ENCODE measurements at regions not wholly inside any gene's neighbourhood (a gene's known extent, or its start where the extent isn't known, plus 50 kb on each side); places are given as distances from the start of the nearest gene placed in this dataset.

DNA sequence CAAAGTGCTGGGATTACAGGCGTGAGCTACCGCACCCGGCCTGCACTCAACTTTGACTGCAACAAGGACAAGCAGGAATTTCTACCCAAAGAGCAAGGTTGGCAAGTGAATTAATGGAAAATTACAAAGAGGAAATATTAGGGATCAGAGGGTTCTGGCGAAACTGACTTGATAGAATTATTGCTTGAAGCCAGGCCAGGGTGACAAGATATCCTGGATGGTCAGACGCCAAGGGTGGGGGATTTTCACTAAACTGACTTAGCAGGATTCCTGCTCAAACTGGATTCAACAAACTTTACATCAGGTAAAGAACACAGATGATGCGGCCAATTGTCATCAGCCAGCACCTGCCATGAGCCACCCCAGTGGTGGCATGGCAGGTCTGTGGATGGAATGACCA, 603.6 kb upstream of the MGMT start:
- ChIA-PET POLR2A (no interaction called here), CTCF (ENCODE audit: low intra/inter-chr PET ratio) (no interaction called here)
- TF ChIP-seq, protein P1, sequence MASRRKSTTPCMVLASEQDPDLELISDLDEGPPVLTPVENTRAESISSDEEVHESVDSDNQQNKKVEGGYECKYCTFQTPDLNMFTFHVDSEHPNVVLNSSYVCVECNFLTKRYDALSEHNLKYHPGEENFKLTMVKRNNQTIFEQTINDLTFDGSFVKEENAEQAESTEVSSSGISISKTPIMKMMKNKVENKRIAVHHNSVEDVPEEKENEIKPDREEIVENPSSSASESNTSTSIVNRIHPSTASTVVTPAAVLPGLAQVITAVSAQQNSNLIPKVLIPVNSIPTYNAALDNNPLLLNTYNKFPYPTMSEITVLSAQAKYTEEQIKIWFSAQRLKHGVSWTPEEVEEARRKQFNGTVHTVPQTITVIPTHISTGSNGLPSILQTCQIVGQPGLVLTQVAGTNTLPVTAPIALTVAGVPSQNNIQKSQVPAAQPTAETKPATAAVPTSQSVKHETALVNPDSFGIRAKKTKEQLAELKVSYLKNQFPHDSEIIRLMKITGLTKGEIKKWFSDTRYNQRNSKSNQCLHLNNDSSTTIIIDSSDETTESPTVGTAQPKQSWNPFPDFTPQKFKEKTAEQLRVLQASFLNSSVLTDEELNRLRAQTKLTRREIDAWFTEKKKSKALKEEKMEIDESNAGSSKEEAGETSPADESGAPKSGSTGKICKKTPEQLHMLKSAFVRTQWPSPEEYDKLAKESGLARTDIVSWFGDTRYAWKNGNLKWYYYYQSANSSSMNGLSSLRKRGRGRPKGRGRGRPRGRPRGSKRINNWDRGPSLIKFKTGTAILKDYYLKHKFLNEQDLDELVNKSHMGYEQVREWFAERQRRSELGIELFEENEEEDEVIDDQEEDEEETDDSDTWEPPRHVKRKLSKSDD (conservative IDR thresholded peaks at IDR 0.05; ENCODE audit: low read length), result no peak
- TF ChIP-seq, protein P2, sequence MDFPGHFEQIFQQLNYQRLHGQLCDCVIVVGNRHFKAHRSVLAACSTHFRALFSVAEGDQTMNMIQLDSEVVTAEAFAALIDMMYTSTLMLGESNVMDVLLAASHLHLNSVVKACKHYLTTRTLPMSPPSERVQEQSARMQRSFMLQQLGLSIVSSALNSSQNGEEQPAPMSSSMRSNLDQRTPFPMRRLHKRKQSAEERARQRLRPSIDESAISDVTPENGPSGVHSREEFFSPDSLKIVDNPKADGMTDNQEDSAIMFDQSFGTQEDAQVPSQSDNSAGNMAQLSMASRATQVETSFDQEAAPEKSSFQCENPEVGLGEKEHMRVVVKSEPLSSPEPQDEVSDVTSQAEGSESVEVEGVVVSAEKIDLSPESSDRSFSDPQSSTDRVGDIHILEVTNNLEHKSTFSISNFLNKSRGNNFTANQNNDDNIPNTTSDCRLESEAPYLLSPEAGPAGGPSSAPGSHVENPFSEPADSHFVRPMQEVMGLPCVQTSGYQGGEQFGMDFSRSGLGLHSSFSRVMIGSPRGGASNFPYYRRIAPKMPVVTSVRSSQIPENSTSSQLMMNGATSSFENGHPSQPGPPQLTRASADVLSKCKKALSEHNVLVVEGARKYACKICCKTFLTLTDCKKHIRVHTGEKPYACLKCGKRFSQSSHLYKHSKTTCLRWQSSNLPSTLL (IDR thresholded peaks at IDR 0.05), result no peak
- TF ChIP-seq ZNF780A (CRISPR knock-in tag; IDR thresholded peaks at IDR 0.05), result no peak
- TF ChIP-seq ADNP (tag; IDR thresholded peaks at IDR 0.05), result no peak
- TF ChIP-seq ZNF133 (CRISPR knock-in tag; IDR thresholded peaks at IDR 0.05), result no peak
- TF ChIP-seq MCM5 (IDR thresholded peaks at IDR 0.05; ENCODE audit: low read depth), result no peak
- no peak for TF ChIP-seq ZFP30 (CRISPR knock-in tag; IDR thresholded peaks at IDR 0.05; ENCODE audit: borderline replicate concordance)
- TF ChIP-seq SMARCC2 (IDR thresholded peaks at IDR 0.05; ENCODE audit: low read depth), result no peak
- TF ChIP-seq, protein P3, sequence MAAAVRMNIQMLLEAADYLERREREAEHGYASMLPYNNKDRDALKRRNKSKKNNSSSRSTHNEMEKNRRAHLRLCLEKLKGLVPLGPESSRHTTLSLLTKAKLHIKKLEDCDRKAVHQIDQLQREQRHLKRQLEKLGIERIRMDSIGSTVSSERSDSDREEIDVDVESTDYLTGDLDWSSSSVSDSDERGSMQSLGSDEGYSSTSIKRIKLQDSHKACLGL (CRISPR knock-in tag; IDR thresholded peaks at IDR 0.05; ENCODE audit: borderline replicate concordance, poor library complexity, severe bottlenecking), result no peak
- no peak for TF ChIP-seq CHD1 (IDR thresholded peaks at IDR 0.05; ENCODE audit: low read length)
- TF ChIP-seq SETDB1 (IDR thresholded peaks at IDR 0.05; ENCODE audit: low read length), result no peak
- TF ChIP-seq FOXJ3 (CRISPR knock-in tag; IDR thresholded peaks at IDR 0.05), result no peak
- no peak for TF ChIP-seq DMBX1 (CRISPR knock-in tag; IDR thresholded peaks at IDR 0.05; ENCODE audit: borderline replicate concordance)
- TF ChIP-seq, protein P4, sequence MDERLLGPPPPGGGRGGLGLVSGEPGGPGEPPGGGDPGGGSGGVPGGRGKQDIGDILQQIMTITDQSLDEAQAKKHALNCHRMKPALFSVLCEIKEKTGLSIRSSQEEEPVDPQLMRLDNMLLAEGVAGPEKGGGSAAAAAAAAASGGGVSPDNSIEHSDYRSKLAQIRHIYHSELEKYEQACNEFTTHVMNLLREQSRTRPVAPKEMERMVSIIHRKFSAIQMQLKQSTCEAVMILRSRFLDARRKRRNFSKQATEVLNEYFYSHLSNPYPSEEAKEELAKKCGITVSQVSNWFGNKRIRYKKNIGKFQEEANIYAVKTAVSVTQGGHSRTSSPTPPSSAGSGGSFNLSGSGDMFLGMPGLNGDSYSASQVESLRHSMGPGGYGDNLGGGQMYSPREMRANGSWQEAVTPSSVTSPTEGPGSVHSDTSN (CRISPR knock-in tag; IDR thresholded peaks at IDR 0.05; ENCODE audit: low read depth), result no peak
- TF ChIP-seq, protein P4 (tag; conservative IDR thresholded peaks at IDR 0.05; ENCODE audit: low read depth), result no peak
- no peak for TF ChIP-seq MAFF (IDR thresholded peaks at IDR 0.05; ENCODE audit: low read length)
- TF ChIP-seq ZNF253 (CRISPR knock-in tag; conservative IDR thresholded peaks at IDR 0.05), result no peak

More for the DNA sequence above, 603.6 kb upstream of the MGMT start:
- ATAC-seq, result no peak
- 0% methylated on average over 5 of the region's 6 CpGs for WGBS (ENCODE audit: insufficient coverage, low coverage, missing lambda C conversion rate)
- Histone ChIP-seq H2AFZ (ENCODE audit: low read depth, low read length) (no peak overlapping the region), H3K4me3 (no peak overlapping the region), H3K9ac (ENCODE audit: insufficient read depth in 1 of 2, low read depth in 2 of 2, low read length in 2 of 2) (no peak overlapping the region), H3K4me2 (ENCODE audit: insufficient read depth, low read length) (no peak overlapping the region), H3K36me3 (ENCODE audit: control insufficient read depth, insufficient read depth, low read length) (no peaks in the 10 kb centered on the region), H4K20me1 (replicated peaks; ENCODE audit: control insufficient read depth, insufficient read depth, low read length) (no peaks in the 10 kb centered on the region), H3K79me2 (ENCODE audit: control insufficient read depth, insufficient read depth, low read length) (no peaks in the 10 kb centered on the region), H3K27me3 (ENCODE audit: control insufficient read depth in 2 of 2, insufficient read depth in 2 of 2, low read length in 2 of 2) (peaks cover 0 to 17% of the 10 kb centered on the region in 2 experiments; a peak in 2 of 5 replicates), H3K9me1 (ENCODE audit: control insufficient read depth, insufficient read depth, low read length) (no peaks in the 10 kb centered on the region), H3K4me1 (replicated peaks in 1 of 2; ENCODE audit: control insufficient read depth in 2 of 2, insufficient read depth in 2 of 2, low read length in 2 of 2) (no peaks in the 10 kb centered on the region), H3K27ac (ENCODE audit: extremely low read depth, low read depth, low read length) (no peak overlapping the region), H3K9me3 (replicated peaks; ENCODE audit: control insufficient read depth, insufficient read depth, low read depth, low read length) (no peaks in the 10 kb centered on the region)
- BruUV-seq (replicated peaks), result no TSS peak
- DNase-seq (ENCODE audit: extremely low read depth in 1 of 4, low spot score in 3 of 4), result no peak
- in situ Hi-C loops (cut with MboI) (loop anchor here (25.0 kb wide), 1 partner anchor 601 kb away; no protein-coding TSS in a partner anchor), intact Hi-C loops (cut with micrococcal nuclease) (loop anchor here (5.0 kb wide), 2 partner anchors 541 to 596 kb away; no protein-coding TSS in a partner anchor)
- FAIRE-seq, result no peak

Data from K562 (cell line).